ENCODE measurements at regions not wholly inside any gene's neighbourhood (a gene's known extent, or its start where the extent isn't known, plus 50 kb on each side); places are given as distances from the start of the nearest gene placed in this dataset.

DNA sequence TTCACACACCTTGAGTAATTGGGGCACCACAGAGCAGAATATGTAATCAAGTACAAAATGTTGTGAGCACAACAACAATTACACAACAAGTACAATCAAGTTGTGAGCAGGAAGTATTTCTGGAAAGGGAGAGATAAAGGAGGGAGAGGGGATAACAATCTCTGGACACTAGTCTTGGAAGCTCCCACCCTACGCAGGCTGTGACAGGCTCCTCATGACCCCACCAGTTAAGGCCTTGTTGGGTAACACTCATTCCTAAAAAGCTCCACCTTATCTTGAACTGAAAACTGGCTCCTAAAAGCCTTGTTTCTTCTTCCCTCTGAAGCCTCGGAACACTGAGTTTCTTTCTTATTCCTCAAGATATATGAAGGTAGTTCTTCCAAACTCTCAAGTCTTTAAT, 806.0 kb downstream of the UQCRFS1 start:
- Histone ChIP-seq H3K4me3 (no peak overlapping the region), H3K9me3 (no peaks in the 10 kb centered on the region), H3K27me3 (no peaks in the 10 kb centered on the region), H3K27ac (no peak overlapping the region), H3K36me3 (no peaks in the 10 kb centered on the region), H3K4me1 (ENCODE audit: insufficient read depth) (no peaks in the 10 kb centered on the region)
- no peak for TF ChIP-seq EP300 (IDR thresholded peaks at IDR 0.05)
- no peak for TF ChIP-seq POLR2A (IDR thresholded peaks at IDR 0.05)
- TF ChIP-seq, protein P1, sequence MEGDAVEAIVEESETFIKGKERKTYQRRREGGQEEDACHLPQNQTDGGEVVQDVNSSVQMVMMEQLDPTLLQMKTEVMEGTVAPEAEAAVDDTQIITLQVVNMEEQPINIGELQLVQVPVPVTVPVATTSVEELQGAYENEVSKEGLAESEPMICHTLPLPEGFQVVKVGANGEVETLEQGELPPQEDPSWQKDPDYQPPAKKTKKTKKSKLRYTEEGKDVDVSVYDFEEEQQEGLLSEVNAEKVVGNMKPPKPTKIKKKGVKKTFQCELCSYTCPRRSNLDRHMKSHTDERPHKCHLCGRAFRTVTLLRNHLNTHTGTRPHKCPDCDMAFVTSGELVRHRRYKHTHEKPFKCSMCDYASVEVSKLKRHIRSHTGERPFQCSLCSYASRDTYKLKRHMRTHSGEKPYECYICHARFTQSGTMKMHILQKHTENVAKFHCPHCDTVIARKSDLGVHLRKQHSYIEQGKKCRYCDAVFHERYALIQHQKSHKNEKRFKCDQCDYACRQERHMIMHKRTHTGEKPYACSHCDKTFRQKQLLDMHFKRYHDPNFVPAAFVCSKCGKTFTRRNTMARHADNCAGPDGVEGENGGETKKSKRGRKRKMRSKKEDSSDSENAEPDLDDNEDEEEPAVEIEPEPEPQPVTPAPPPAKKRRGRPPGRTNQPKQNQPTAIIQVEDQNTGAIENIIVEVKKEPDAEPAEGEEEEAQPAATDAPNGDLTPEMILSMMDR (IDR thresholded peaks at IDR 0.05), result no peak
- no peak for DNase-seq
- WGBS, 3 donors, result 26 to 41% (median 31%) methylated on average over 2 of the region's 2 CpGs
- intact Hi-C loops (cut with DNase I), result no loop called here

DNA sequence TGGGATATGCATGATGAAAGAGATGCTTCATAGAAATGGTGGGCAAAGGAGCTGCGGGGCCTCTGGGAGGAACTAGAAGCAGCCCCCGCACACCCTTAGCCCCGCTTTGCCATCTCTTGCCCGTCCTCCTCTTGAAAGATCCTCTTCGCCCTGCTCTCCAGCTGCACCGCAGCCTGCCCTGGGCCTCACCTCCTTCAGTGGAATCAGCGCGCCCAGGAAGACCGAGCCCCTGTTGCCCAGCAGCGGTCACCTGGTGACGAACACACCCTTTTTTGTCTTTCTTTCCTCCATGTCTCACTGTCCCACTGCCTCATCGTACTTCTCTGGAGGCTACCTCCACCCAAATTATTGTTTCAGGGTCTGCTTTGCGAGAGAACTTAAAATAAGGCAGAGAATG, 807.6 kb downstream of the UQCRFS1 start:
- H3K9me3 ChIP-seq, result no peaks in the 10 kb centered on the region
- no peaks in the 10 kb centered on the region for H3K4me1 ChIP-seq (ENCODE audit: insufficient read depth)
- TF ChIP-seq, protein P1 (IDR thresholded peaks at IDR 0.05), result no peak
- TF ChIP-seq EP300 (IDR thresholded peaks at IDR 0.05) (no peak), POLR2A (IDR thresholded peaks at IDR 0.05) (no peak)
- WGBS, 3 donors, result 17 to 33% (median 29%) methylated on average over 13 of the region's 13 CpGs
- no peaks in the 10 kb centered on the region for H3K36me3 ChIP-seq
- intact Hi-C loops (cut with DNase I), result no loop called here
- H3K4me3 ChIP-seq, result no peak overlapping the region
- DNase-seq, result no peak
- H3K27me3 ChIP-seq, result no peaks in the 10 kb centered on the region
- H3K27ac ChIP-seq, result no peak overlapping the region

DNA sequence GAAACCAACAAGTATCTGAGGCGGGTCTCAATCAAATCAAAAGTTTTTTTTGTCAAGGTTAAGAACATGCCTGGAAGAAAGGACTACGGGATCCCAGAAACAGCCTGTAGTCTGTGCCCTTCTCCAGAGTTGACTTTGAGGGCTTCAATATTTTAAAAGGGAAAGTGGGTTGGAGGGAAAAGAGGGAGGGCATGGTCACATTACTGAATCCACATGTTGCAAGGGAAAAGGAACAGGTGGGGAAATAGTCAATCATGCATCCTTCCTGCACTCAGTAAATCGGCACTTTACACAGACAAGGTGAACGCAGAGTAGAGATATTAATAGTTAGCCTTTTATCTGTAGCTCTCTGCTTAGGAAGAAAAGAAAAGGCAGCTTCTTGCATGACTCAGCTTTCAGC, 808.5 kb downstream of the UQCRFS1 start:
- WGBS, 3 donors, result 35 to 46% (median 41%) methylated on average over 4 of the region's 4 CpGs
- no peaks in the 10 kb centered on the region for H3K27me3 ChIP-seq

DNA sequence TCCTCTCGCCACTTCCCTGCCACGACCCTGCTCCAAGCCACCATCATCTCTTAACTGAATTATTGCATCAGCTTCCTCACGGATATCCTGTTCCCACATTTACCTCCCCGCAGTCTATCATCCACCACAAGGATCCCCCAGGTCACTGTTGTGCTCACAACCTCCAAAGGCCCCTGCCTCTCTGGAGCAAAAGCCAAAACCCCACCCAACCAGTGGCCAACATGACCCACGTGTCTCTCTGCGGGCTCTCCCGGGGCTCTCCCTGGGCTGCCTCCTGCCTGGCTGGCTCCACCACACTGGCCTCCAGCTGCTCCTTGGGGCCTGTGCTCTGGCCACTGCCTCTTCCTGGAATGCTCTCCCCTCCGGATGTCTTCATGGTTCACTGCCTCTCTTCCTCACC, 809.3 kb downstream of the UQCRFS1 start:
- H3K27ac ChIP-seq, result no peak overlapping the region
- TF ChIP-seq EP300 (IDR thresholded peaks at IDR 0.05) (no peak), POLR2A (IDR thresholded peaks at IDR 0.05) (no peak)
- TF ChIP-seq, protein P1 (IDR thresholded peaks at IDR 0.05), result no peak
- no peaks in the 10 kb centered on the region for H3K9me3 ChIP-seq
- no peaks in the 10 kb centered on the region for H3K27me3 ChIP-seq
- DNase-seq, result no peak
- no peak overlapping the region for H3K4me3 ChIP-seq
- H3K4me1 ChIP-seq (ENCODE audit: insufficient read depth), result no peaks in the 10 kb centered on the region
- no peaks in the 10 kb centered on the region for H3K36me3 ChIP-seq
- intact Hi-C loops (cut with DNase I), result no loop called here
- WGBS, 3 donors, result 68 to 75% (median 71%) methylated on average over 8 of the region's 8 CpGs

More for the DNA sequence above, 808.5 kb downstream of the UQCRFS1 start:
- Histone ChIP-seq H3K4me1 (ENCODE audit: insufficient read depth) (no peaks in the 10 kb centered on the region), H3K9me3 (no peaks in the 10 kb centered on the region), H3K4me3 (no peak overlapping the region), H3K27ac (no peak overlapping the region), H3K36me3 (no peaks in the 10 kb centered on the region)
- DNase-seq, result no peak
- TF ChIP-seq, protein P1 (IDR thresholded peaks at IDR 0.05), result no peak
- TF ChIP-seq EP300 (IDR thresholded peaks at IDR 0.05) (no peak), POLR2A (IDR thresholded peaks at IDR 0.05) (no peak)
- intact Hi-C loops (cut with DNase I), result no loop called here
